ENCODE measurements at regions not wholly inside any gene's neighbourhood (a gene's known extent, or its start where the extent isn't known, plus 50 kb on each side); places are given as distances from the start of the nearest gene placed in this dataset.

DNA sequence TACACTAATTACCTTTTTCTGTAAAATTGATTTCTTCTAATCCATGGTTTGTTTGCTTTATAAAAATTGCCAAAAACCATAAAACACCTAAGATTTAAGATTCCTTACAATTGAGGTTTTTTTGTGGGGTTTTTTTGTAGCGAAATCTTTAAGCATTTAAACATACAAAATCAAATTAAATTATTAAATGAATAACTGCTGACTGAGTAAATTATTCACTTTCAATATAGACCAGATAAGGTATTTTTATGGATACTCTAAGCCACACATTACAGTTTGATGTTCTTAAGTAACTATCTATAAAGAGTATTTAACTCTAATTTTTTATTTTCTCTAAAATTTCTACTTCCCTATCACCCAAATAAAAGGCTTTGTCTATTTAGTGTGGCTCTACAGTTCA lies 55.5 kb downstream of the PIK3C2A start:
- no peak for FAIRE-seq
- dilution Hi-C loops (cut with MboI; ENCODE audit: extremely low pct_ligation_motif_present, low sequenced_read_pairs) = no loop called here
- Histone ChIP-seq H3K4me2 (ENCODE audit: control insufficient read depth, extremely low read depth, insufficient read depth, low read depth, low read length) (no peak overlapping the region), H3K27ac (ENCODE audit: control insufficient read depth, insufficient read depth, low read length) (no peak overlapping the region), H3K9me1 (ENCODE audit: control insufficient read depth, extremely low read depth, insufficient read depth, low read length) (peaks cover 2% of the 10 kb centered on the region), H3K79me2 (ENCODE audit: control insufficient read depth, insufficient read depth, low read length) (peaks cover 23% of the 10 kb centered on the region), H3K27me3 (ENCODE audit: control insufficient read depth, extremely low read depth, insufficient read depth, low read length) (no peaks in the 10 kb centered on the region), H3K36me3 (ENCODE audit: control insufficient read depth in 2 of 2, extremely low read depth in 1 of 2, insufficient read depth in 2 of 2, low read length in 2 of 2) (peaks cover 0 to 5% of the 10 kb centered on the region in 2 experiments), H4K20me1 (ENCODE audit: control insufficient read depth, extremely low read depth, insufficient read depth, low read length) (no peaks in the 10 kb centered on the region), H3K9ac (ENCODE audit: control insufficient read depth, extremely low read depth, insufficient read depth, low read length) (no peak overlapping the region), H3K4me3 (ENCODE audit: control insufficient read depth in 2 of 3, extremely low read depth in 1 of 3, insufficient read depth in 2 of 3, low read depth in 1 of 3, low read length in 3 of 3) (no peak overlapping the region), H3K9me3 (ENCODE audit: control insufficient read depth, low read depth, low read length) (no peaks in the 10 kb centered on the region), H3K4me1 (ENCODE audit: control insufficient read depth, extremely low read depth, insufficient read depth, low read length) (no peaks in the 10 kb centered on the region), H2AFZ (ENCODE audit: control insufficient read depth, low read length) (no peak overlapping the region)
- TF ChIP-seq, protein P1, sequence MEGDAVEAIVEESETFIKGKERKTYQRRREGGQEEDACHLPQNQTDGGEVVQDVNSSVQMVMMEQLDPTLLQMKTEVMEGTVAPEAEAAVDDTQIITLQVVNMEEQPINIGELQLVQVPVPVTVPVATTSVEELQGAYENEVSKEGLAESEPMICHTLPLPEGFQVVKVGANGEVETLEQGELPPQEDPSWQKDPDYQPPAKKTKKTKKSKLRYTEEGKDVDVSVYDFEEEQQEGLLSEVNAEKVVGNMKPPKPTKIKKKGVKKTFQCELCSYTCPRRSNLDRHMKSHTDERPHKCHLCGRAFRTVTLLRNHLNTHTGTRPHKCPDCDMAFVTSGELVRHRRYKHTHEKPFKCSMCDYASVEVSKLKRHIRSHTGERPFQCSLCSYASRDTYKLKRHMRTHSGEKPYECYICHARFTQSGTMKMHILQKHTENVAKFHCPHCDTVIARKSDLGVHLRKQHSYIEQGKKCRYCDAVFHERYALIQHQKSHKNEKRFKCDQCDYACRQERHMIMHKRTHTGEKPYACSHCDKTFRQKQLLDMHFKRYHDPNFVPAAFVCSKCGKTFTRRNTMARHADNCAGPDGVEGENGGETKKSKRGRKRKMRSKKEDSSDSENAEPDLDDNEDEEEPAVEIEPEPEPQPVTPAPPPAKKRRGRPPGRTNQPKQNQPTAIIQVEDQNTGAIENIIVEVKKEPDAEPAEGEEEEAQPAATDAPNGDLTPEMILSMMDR (optimal IDR thresholded peaks at IDR 0.05 in 1 of 3, IDR thresholded peaks at IDR 0.05 in 1 of 3, conservative IDR thresholded peaks at IDR 0.05 in 1 of 3; ENCODE audit: extremely low read depth in 1 of 3, insufficient read depth in 2 of 3, low read length in 3 of 3) = no peak
- no peak for TF ChIP-seq EZH2 (IDR thresholded peaks at IDR 0.05; ENCODE audit: low read length)
- no peak for DNase-seq (ENCODE audit: low read depth, low spot score)

DNA sequence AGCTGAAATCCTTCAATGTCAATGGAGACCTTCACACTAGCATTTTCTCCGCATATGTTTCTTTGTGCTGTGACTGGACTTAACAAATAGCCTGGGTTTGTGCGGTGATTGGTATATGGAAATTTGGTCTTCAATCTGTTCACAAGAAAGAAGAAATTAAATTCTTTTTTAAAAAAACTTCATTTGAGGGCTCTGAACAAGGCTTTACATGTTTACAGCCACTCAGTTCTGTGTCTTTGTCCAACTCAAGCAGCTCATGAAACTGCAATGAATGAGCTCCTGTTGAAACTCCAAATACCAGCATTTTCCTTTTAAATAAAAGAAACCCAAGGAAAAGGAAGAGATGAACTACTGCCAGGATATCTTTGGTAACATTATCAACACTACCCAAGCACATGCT lies 57.3 kb downstream of the PIK3C2A start:
- no peak overlapping the region for H3K4me3 ChIP-seq (ENCODE audit: control insufficient read depth in 2 of 3, extremely low read depth in 1 of 3, insufficient read depth in 2 of 3, low read depth in 1 of 3, low read length in 3 of 3)
- no peaks in the 10 kb centered on the region for H3K9me1 ChIP-seq (ENCODE audit: control insufficient read depth, extremely low read depth, insufficient read depth, low read length)
- H3K79me2 ChIP-seq (ENCODE audit: control insufficient read depth, insufficient read depth, low read length) = peaks cover 12% of the 10 kb centered on the region
- FAIRE-seq (no peak), DNase-seq (ENCODE audit: low read depth, low spot score) (no peak)
- H3K4me1 ChIP-seq (ENCODE audit: control insufficient read depth, extremely low read depth, insufficient read depth, low read length) = no peaks in the 10 kb centered on the region
- H4K20me1 ChIP-seq (ENCODE audit: control insufficient read depth, extremely low read depth, insufficient read depth, low read length) = no peaks in the 10 kb centered on the region
- no peak overlapping the region for H3K9ac ChIP-seq (ENCODE audit: control insufficient read depth, extremely low read depth, insufficient read depth, low read length)
- H3K9me3 ChIP-seq (ENCODE audit: control insufficient read depth, low read depth, low read length) = no peaks in the 10 kb centered on the region
- no peak overlapping the region for H3K27ac ChIP-seq (ENCODE audit: control insufficient read depth, insufficient read depth, low read length)
- dilution Hi-C loops (cut with MboI; ENCODE audit: extremely low pct_ligation_motif_present, low sequenced_read_pairs) = no loop called here
- no peak overlapping the region for H2AFZ ChIP-seq (ENCODE audit: control insufficient read depth, low read length)
- no peak for TF ChIP-seq EZH2 (IDR thresholded peaks at IDR 0.05; ENCODE audit: low read length)
- TF ChIP-seq, protein P1 (optimal IDR thresholded peaks at IDR 0.05 in 1 of 3, IDR thresholded peaks at IDR 0.05 in 1 of 3, conservative IDR thresholded peaks at IDR 0.05 in 1 of 3; ENCODE audit: extremely low read depth in 1 of 3, insufficient read depth in 2 of 3, low read length in 3 of 3) = no peak
- H3K36me3 ChIP-seq (ENCODE audit: control insufficient read depth in 2 of 2, extremely low read depth in 1 of 2, insufficient read depth in 2 of 2, low read length in 2 of 2) = peaks cover 0 to 6% of the 10 kb centered on the region in 2 experiments
- H3K4me2 ChIP-seq (ENCODE audit: control insufficient read depth, extremely low read depth, insufficient read depth, low read depth, low read length) = no peak overlapping the region
- no peaks in the 10 kb centered on the region for H3K27me3 ChIP-seq (ENCODE audit: control insufficient read depth, extremely low read depth, insufficient read depth, low read length)
